ENCODE measurements at regions not wholly inside any gene's neighbourhood (a gene's known extent, or its start where the extent isn't known, plus 50 kb on each side); places are given as distances from the start of the nearest gene placed in this dataset.

- no peaks in the 10 kb centered on the region for H3K79me2 ChIP-seq (ENCODE audit: insufficient read depth, low read length)
- H3K9me2 ChIP-seq (ENCODE audit: insufficient read depth): no peaks in the 10 kb centered on the region
- BruUV-seq (replicated peaks): no TSS peak
- intact Hi-C loops (cut with micrococcal nuclease): no loop called here
- RAD21 ChIA-PET (ENCODE audit: low non-redundant PET in 1 of 2, low total read pairs in 2 of 2, uncharacterized antibody in 2 of 2, unreplicated experiment in 2 of 2): no interaction called here
- CTCF ChIA-PET: no interaction called here
- no peak overlapping the region for H3K4me2 ChIP-seq (ENCODE audit: low read length)
- H4K20me1 ChIP-seq (ENCODE audit: insufficient read depth): no peaks in the 10 kb centered on the region
- H3K9ac ChIP-seq (ENCODE audit: low read length): no peak overlapping the region
- H2AFZ ChIP-seq (ENCODE audit: low read depth, low read length, poor library complexity, severe bottlenecking): no peak overlapping the region
- peaks cover 5 to 33% of the 10 kb centered on the region in 2 experiments; a peak in 2 of 4 replicates for H3K9me3 ChIP-seq (ENCODE audit: control insufficient read depth in 1 of 2, insufficient read depth in 1 of 2, low read depth in 1 of 2, low read length in 2 of 2)
- POLR2A ChIA-PET: no interaction called here
- H3K36me3 ChIP-seq (ENCODE audit: control insufficient read depth in 1 of 2, insufficient read depth in 2 of 2, low read length in 2 of 2): no peaks in the 10 kb centered on the region
- no peak for TF ChIP-seq TCF7L2 (IDR thresholded peaks at IDR 0.05; ENCODE audit: borderline replicate concordance, extremely low read depth, insufficient read depth, insufficient read length)
- H3K4me3 ChIP-seq (replicated peaks in 1 of 2; ENCODE audit: low read depth in 1 of 2, low read length in 2 of 2): no peak overlapping the region
- DNase-seq (ENCODE audit: low read depth, low spot score): no peak
- no peaks in the 10 kb centered on the region for H3K4me1 ChIP-seq (ENCODE audit: control insufficient read depth in 1 of 2, insufficient read depth in 2 of 2, low read length in 2 of 2)
- H3K27ac ChIP-seq (ENCODE audit: low read depth, low read length): no peak overlapping the region
- no peak for ATAC-seq
- H3K27me3 ChIP-seq (ENCODE audit: insufficient read depth, low read length): no peaks in the 10 kb centered on the region
Measured at GRCh38 chr15:87649175-87649574, 607.4 kb downstream of the NTRK3 start.

GRCh38 chr15:87648278-87648677 lies 608.3 kb downstream of the NTRK3 start:
- intact Hi-C loops (cut with micrococcal nuclease): no loop called here
- Histone ChIP-seq H3K9me2 (ENCODE audit: insufficient read depth) (no peaks in the 10 kb centered on the region), H3K9me3 (ENCODE audit: control insufficient read depth in 1 of 2, insufficient read depth in 1 of 2, low read depth in 1 of 2, low read length in 2 of 2) (peaks cover 5 to 31% of the 10 kb centered on the region in 2 experiments; a peak in 2 of 4 replicates), H3K27me3 (ENCODE audit: insufficient read depth, low read length) (no peaks in the 10 kb centered on the region), H3K9ac (ENCODE audit: low read length) (no peak overlapping the region), H3K4me3 (replicated peaks in 1 of 2; ENCODE audit: low read depth in 1 of 2, low read length in 2 of 2) (no peak overlapping the region), H2AFZ (ENCODE audit: low read depth, low read length, poor library complexity, severe bottlenecking) (no peak overlapping the region), H3K4me2 (ENCODE audit: low read length) (no peak overlapping the region), H3K79me2 (ENCODE audit: insufficient read depth, low read length) (no peaks in the 10 kb centered on the region), H3K27ac (ENCODE audit: low read depth, low read length) (no peak overlapping the region), H4K20me1 (ENCODE audit: insufficient read depth) (no peaks in the 10 kb centered on the region), H3K4me1 (ENCODE audit: control insufficient read depth in 1 of 2, insufficient read depth in 2 of 2, low read length in 2 of 2) (no peaks in the 10 kb centered on the region), H3K36me3 (ENCODE audit: control insufficient read depth in 1 of 2, insufficient read depth in 2 of 2, low read length in 2 of 2) (no peaks in the 10 kb centered on the region)
- no peak for DNase-seq (ENCODE audit: low read depth, low spot score)
- ChIA-PET RAD21 (ENCODE audit: low non-redundant PET in 1 of 2, low total read pairs in 2 of 2, uncharacterized antibody in 2 of 2, unreplicated experiment in 2 of 2) (no interaction called here), CTCF (no interaction called here), POLR2A (no interaction called here)
- no TSS peak for BruUV-seq (replicated peaks)
- ATAC-seq: no peak
- TF ChIP-seq SRF (IDR thresholded peaks at IDR 0.05; ENCODE audit: low read depth): no peak
- no peak for TF ChIP-seq POLR2AphosphoS5 (IDR thresholded peaks at IDR 0.05; ENCODE audit: low read depth, low read length)
- TF ChIP-seq REST (IDR thresholded peaks at IDR 0.05; ENCODE audit: low read depth): no peak
- no peak for TF ChIP-seq YY1 (IDR thresholded peaks at IDR 0.05; ENCODE audit: extremely low read depth, insufficient replicate concordance, low read depth, low read length)
- no peak for TF ChIP-seq FOSL1 (IDR thresholded peaks at IDR 0.05; ENCODE audit: low read depth)
- TF ChIP-seq RAD21 (IDR thresholded peaks at IDR 0.05; ENCODE audit: low read depth): no peak
- TF ChIP-seq ZFX (IDR thresholded peaks at IDR 0.05): no peak
- no peak for TF ChIP-seq EZH2 (IDR thresholded peaks at IDR 0.05)
- no peak for TF ChIP-seq ELF1 (IDR thresholded peaks at IDR 0.05; ENCODE audit: borderline replicate concordance, low read depth)
- TF ChIP-seq CEBPB (IDR thresholded peaks at IDR 0.05; ENCODE audit: low read depth): no peak
- no peak for TF ChIP-seq EZH2phosphoT487 (IDR thresholded peaks at IDR 0.05; ENCODE audit: borderline replicate concordance)
- no peak for TF ChIP-seq ATF3 (IDR thresholded peaks at IDR 0.05)
- no peak for TF ChIP-seq ZBTB33 (IDR thresholded peaks at IDR 0.05; ENCODE audit: extremely low read depth, insufficient replicate concordance, low read length)
- no peak for TF ChIP-seq TCF7L2 (IDR thresholded peaks at IDR 0.05; ENCODE audit: borderline replicate concordance, extremely low read depth, insufficient read depth, insufficient read length)
- no peak for TF ChIP-seq EGR1 (IDR thresholded peaks at IDR 0.05; ENCODE audit: low read depth)
- TF ChIP-seq SIN3A (IDR thresholded peaks at IDR 0.05; ENCODE audit: low read depth): no peak
- TF ChIP-seq JUND (IDR thresholded peaks at IDR 0.05): no peak
